NCI-H82 treated with DMSO at 0.1 percent for 48 hours (cell line): ENCODE measurements at regions not wholly inside any gene's neighbourhood (a gene's known extent, or its start where the extent isn't known, plus 50 kb on each side); places are given as distances from the start of the nearest gene placed in this dataset.

ENCODE experiments used
- DNase-seq: peaks from one replicate; lab custom pipeline; 2025; ENCODE audit not compliant: unreplicated experiment; lab: John Stamatoyannopoulos, UW

GRCh38 chr2:240310645-240311044 is 124.8 kb upstream of the GPC1 start:
- DNase-seq, result no peak

GRCh38 chr2:240311821-240312220 is 123.6 kb upstream of the GPC1 start:
- no peak for DNase-seq

- no peak for DNase-seq
Observed at GRCh38 chr2:240319221-240319854, 116.1 kb upstream of the GPC1 start.

GRCh38 chr2:240319855-240320203 is 115.6 kb upstream of the GPC1 start:
- DNase-seq, result no peak

- no peak for DNase-seq
Observed at GRCh38 chr2:240320204-240320993, 115.1 kb upstream of the GPC1 start.

- DNase-seq, result no peak
Observed at GRCh38 chr2:240322231-240322955, 113.1 kb upstream of the GPC1 start.

- no peak for DNase-seq
Observed at GRCh38 chr2:240322991-240323390, 112.5 kb upstream of the GPC1 start.

- no peak for DNase-seq
Observed at GRCh38 chr2:240323601-240324291, 111.7 kb upstream of the GPC1 start.

GRCh38 chr2:240324312-240325015 is 111.0 kb upstream of the GPC1 start:
- DNase-seq, result no peak

GRCh38 chr2:240325016-240326007 is 110.2 kb upstream of the GPC1 start:
- DNase-seq, result no peak

GRCh38 chr2:240326246-240326645 is 109.2 kb upstream of the GPC1 start:
- DNase-seq, result no peak

- no peak for DNase-seq
Observed at GRCh38 chr2:240326886-240327285, 108.6 kb upstream of the GPC1 start.

GRCh38 chr2:240327566-240327965 is 107.9 kb upstream of the GPC1 start:
- no peak for DNase-seq

- no peak for DNase-seq
Observed at GRCh38 chr2:240328526-240328925, 106.9 kb upstream of the GPC1 start.

- no peak for DNase-seq
Observed at GRCh38 chr2:240329116-240329665, 106.3 kb upstream of the GPC1 start.

GRCh38 chr2:240329778-240330177 is 105.7 kb upstream of the GPC1 start:
- DNase-seq, result no peak

GRCh38 chr2:240333985-240334384 is 101.5 kb upstream of the GPC1 start:
- no peak for DNase-seq

GRCh38 chr2:240335061-240335460 is 100.4 kb upstream of the GPC1 start:
- no peak for DNase-seq

GRCh38 chr2:240336820-240337427 is 98.5 kb upstream of the GPC1 start:
- no peak for DNase-seq
